HUES6 (cell line): ENCODE measurements at regions not wholly inside any gene's neighbourhood (a gene's known extent, or its start where the extent isn't known, plus 50 kb on each side); places are given as distances from the start of the nearest gene placed in this dataset.

ENCODE experiments used
- H3K27ac ChIP-seq: 2 replicates; pipeline ENCODE4 v1.7.0; 2013; ENCODE audit warnings: low read depth, mild to moderate bottlenecking, low read length, inconsistent platforms
- H3K27me3 ChIP-seq: 2 replicates; pipeline ENCODE4 v1.6.1; 2013; ENCODE audit warnings: low read length; ENCODE audit not compliant: control insufficient read depth, insufficient read depth
- H3K36me3 ChIP-seq: 2 replicates; pipeline ENCODE4 v1.6.1; 2013; ENCODE audit warnings: low read length; ENCODE audit not compliant: control insufficient read depth, insufficient read depth
- H3K4me1 ChIP-seq: 2 replicates; pipeline ENCODE4 v1.6.1; 2013; ENCODE audit warnings: low read length; ENCODE audit not compliant: control insufficient read depth, insufficient read depth
- H3K4me3 ChIP-seq: 2 replicates; pipeline ENCODE4 v1.5.1; 2013; ENCODE audit warnings: low read depth, low read length
- H3K9ac ChIP-seq: one replicate; pipeline ENCODE4 v1.6.1; 2013; ENCODE audit warnings: mild to moderate bottlenecking, low read length
- H3K9me3 ChIP-seq: 2 replicates; pipeline ENCODE4 v1.6.1; 2013; ENCODE audit warnings: low read depth, low read length; ENCODE audit not compliant: control insufficient read depth, insufficient read depth

DNA sequence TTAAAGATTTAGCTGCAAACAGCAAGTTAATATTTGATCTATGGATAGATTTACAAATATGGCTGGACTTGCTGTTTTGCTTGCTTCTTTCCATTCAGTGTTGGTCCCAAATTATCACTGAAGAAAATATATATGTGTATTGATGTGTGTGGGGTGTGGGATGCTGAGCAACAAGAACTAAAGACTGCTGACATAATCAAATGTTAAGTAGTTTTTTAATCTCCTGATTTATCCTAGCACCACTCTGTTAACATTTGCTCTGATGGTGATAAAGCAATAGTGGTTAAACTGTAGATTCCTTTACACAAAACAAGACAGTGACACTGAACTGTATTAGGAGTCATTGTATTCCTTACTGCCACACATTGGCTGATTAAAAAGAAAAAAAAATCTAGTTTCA is 1023.5 kb upstream of the B3GALT2 start:
- H3K36me3 ChIP-seq: no peaks in the 10 kb centered on the region
- no peak overlapping the region for H3K4me3 ChIP-seq
- H3K9ac ChIP-seq: no peak overlapping the region
- no peaks in the 10 kb centered on the region for H3K4me1 ChIP-seq
- H3K27me3 ChIP-seq: no peaks in the 10 kb centered on the region
- no peaks in the 10 kb centered on the region for H3K9me3 ChIP-seq
- H3K27ac ChIP-seq: no peak overlapping the region

DNA sequence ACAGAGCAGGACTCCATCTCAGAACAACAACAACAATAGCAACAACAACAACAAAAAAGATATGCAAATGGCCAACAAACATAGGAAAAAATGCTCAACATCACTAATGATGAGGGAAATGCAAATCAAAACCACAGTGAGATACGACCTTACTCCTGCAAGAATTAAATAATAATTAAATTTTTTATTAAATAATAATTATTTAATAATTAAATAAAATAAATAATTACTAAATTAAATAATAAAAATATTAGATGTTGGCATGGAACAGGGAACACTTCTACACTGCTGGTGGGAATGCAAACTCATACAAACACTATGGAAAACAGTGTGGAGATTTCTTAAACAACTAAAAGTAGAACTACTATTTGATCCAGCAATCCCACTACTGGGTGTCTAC is 1022.3 kb upstream of the B3GALT2 start:
- no peak overlapping the region for H3K4me3 ChIP-seq
- H3K9ac ChIP-seq: no peak overlapping the region
- H3K27me3 ChIP-seq: no peaks in the 10 kb centered on the region
- H3K36me3 ChIP-seq: no peaks in the 10 kb centered on the region
- no peaks in the 10 kb centered on the region for H3K9me3 ChIP-seq
- H3K4me1 ChIP-seq: no peaks in the 10 kb centered on the region
- H3K27ac ChIP-seq: no peak overlapping the region

DNA sequence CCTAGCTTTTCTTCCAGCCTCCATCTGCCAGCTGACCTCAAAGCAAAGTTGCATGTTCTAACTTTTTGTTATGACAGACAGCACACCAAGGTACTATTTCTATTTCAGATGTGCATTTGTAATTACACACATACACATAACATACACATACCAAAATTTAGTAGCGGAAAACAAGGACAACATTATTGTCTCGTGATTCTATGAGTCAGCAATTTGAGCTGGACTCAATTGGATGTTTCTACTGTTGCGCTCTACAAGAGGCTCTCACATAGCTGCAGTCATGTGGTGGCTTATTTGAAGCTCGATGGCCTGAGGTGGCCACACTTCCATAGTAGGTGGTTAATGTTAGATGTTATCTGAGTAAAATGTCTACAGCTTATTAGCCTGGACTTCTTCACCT is 1010.1 kb upstream of the B3GALT2 start:
- H3K27ac ChIP-seq: no peak overlapping the region
- no peaks in the 10 kb centered on the region for H3K9me3 ChIP-seq
- H3K4me3 ChIP-seq: no peak overlapping the region
- no peaks in the 10 kb centered on the region for H3K36me3 ChIP-seq
- H3K4me1 ChIP-seq: no peaks in the 10 kb centered on the region
- H3K9ac ChIP-seq: no peak overlapping the region
- H3K27me3 ChIP-seq: no peaks in the 10 kb centered on the region

DNA sequence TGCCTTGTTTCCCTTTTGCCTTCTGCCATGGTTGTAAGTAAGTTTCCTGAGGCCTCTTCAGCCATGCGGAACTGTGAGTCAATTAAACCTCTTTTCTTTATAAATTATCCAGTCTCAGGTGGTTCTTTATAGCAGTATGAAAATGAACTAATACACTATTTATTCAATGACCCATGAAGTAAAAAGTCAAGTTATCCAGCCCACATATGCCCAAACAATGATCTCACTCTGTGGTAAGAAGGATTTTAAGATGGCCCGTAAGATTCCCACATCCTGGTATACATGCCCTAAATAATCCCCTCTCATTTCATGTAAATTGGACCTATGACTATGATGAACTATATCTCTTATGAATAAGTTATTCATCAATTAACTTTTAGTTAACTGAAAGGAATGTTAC is 1008.3 kb upstream of the B3GALT2 start:
- Histone ChIP-seq H3K9ac (no peak overlapping the region), H3K9me3 (no peaks in the 10 kb centered on the region), H3K4me3 (no peak overlapping the region), H3K4me1 (no peaks in the 10 kb centered on the region), H3K36me3 (no peaks in the 10 kb centered on the region), H3K27ac (no peak overlapping the region), H3K27me3 (no peaks in the 10 kb centered on the region)

DNA sequence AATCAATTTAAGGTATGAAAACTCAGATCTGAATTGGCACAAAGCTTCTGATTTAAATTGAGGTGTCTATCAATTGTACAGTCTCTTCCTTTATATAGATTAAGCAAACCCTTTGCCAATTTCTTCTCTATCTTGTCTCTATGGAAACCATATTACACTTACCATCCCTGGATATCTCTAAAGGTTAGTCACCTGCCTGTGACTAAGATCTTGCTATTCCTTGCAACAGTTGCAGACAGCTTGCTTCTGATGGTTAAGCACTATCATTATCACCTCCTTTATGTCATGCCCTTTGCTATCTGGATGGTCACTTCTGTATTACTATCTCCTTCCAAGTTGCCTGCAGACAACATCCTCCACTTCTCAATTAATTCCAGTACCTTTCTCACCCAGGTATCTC is 998.6 kb upstream of the B3GALT2 start:
- Histone ChIP-seq H3K4me1 (no peaks in the 10 kb centered on the region), H3K4me3 (no peak overlapping the region), H3K27ac (no peak overlapping the region), H3K9me3 (no peaks in the 10 kb centered on the region), H3K36me3 (no peaks in the 10 kb centered on the region), H3K9ac (no peak overlapping the region), H3K27me3 (no peaks in the 10 kb centered on the region)

DNA sequence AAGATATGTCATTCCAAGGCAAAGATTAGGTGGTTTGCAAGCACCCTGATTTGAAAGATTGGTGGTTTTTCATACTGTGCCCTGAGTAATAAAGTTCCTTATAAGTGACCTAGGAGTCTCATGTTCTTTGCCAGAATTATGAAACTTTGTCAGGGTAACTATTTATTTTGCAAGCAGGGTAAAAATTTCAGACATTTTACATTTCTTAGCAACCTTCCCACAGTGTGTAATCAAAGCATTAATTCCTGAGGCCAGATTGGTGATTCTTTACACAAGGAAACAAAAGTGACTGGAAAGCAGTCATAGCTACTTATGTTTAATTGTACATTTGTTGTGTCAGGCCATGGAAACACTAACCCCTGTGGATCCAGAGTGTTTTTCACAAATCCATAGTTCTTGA is 998.0 kb upstream of the B3GALT2 start:
- Histone ChIP-seq H3K9me3 (no peaks in the 10 kb centered on the region), H3K36me3 (no peaks in the 10 kb centered on the region), H3K27me3 (no peaks in the 10 kb centered on the region), H3K9ac (no peak overlapping the region), H3K4me1 (no peaks in the 10 kb centered on the region), H3K27ac (no peak overlapping the region), H3K4me3 (no peak overlapping the region)

DNA sequence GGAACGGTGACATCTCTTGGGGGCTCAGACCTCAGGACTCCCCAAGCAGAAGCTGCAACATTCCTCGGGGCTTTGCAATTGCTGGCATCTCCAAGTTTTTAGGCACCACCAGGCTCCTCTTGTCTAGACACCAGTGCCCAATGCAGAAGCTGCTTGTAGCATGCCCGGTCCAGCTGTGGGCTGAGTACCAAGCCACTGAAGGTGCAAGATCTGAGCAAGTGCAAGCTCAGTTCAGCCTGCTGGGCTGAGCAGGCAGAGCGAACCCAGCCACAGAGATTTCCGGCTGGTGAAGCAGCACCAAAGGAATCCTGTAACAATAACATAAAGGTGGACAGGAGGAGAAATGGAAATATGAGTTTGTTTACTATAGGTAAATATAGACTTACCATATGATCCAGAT is 995.4 kb upstream of the B3GALT2 start:
- Histone ChIP-seq H3K4me3 (no peak overlapping the region), H3K27ac (no peak overlapping the region), H3K9ac (no peak overlapping the region), H3K36me3 (no peaks in the 10 kb centered on the region), H3K27me3 (no peaks in the 10 kb centered on the region), H3K9me3 (no peaks in the 10 kb centered on the region), H3K4me1 (no peaks in the 10 kb centered on the region)

DNA sequence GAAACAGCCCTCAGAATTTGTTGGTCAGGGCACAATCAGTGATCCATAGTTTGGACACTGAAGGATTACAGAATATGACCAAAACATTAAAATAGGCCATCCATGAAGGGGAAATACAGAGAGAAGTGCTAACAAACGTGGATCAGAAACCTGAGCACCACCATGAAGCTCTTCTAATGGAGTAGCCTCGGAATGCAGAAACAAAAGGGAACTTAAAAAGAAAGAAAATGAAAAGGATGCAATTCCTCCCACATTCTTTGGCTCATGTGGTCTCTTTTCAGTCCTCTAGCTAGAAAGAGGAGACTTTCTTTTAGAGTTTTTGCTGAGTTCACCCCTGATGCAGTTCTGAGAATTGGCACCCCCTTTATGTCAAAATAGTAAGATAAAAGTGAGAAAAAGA is 989.8 kb upstream of the B3GALT2 start:
- Histone ChIP-seq H3K4me3 (no peak overlapping the region), H3K27me3 (no peaks in the 10 kb centered on the region), H3K36me3 (no peaks in the 10 kb centered on the region), H3K27ac (peak overlapping the region; percentile 14; the same call in 1 of the 2 replicates), H3K9me3 (no peaks in the 10 kb centered on the region), H3K4me1 (peaks cover 25% of the 10 kb centered on the region; the same call in 1 of the 2 replicates), H3K9ac (no peak overlapping the region)

DNA sequence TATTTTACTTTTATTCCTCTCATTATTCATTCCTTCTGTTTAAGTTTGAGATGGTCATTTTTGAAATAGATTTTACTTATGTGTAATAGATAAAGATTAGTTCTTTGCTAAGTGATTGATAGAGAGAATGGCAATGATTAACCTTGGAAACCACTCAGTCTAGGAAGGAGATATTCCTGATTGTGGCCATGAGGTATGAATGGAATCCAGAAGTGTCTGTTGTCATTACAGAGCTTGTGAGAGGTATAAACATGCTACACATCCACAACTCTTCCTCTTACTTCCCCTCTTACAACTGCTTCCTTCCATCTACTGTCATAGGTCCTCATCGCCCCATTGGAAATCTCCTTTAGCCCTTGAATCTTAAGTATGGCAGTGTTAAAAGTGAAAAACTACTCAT is 988.8 kb upstream of the B3GALT2 start:
- H3K27me3 ChIP-seq: no peaks in the 10 kb centered on the region

DNA sequence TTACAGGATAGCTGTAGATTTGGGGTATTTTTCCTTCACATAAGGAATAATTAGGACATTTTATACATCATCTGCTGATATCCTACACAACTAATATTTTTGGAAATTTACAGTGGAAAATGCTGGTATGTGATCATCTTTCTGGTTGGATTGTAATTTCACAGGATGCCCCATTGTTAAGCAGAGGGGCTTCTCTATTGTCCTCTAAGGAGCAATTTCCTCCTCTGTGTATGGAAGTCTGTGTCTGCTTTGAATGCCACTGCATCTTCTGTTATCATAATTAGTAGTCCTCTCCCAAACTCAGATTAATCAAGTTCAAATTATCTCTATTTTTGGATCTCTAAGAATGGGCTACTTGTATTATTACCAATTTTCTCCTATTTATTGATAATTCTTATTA is 988.1 kb upstream of the B3GALT2 start:
- Histone ChIP-seq H3K9me3 (no peaks in the 10 kb centered on the region), H3K27me3 (no peaks in the 10 kb centered on the region), H3K4me1 (peaks cover 25% of the 10 kb centered on the region; the same call in 1 of the 2 replicates), H3K36me3 (no peaks in the 10 kb centered on the region), H3K4me3 (no peak overlapping the region), H3K27ac (peak overlapping the region; percentile 48; the same call in 1 of the 2 replicates), H3K9ac (no peak overlapping the region)

More for the DNA sequence above, 988.8 kb upstream of the B3GALT2 start:
- peaks cover 25% of the 10 kb centered on the region; the same call in 1 of the 2 replicates for H3K4me1 ChIP-seq
- peak overlapping the region; percentile 48; the same call in 1 of the 2 replicates for H3K27ac ChIP-seq
- H3K9ac ChIP-seq: no peak overlapping the region
- H3K36me3 ChIP-seq: no peaks in the 10 kb centered on the region
- no peaks in the 10 kb centered on the region for H3K9me3 ChIP-seq
- H3K4me3 ChIP-seq: no peak overlapping the region

DNA sequence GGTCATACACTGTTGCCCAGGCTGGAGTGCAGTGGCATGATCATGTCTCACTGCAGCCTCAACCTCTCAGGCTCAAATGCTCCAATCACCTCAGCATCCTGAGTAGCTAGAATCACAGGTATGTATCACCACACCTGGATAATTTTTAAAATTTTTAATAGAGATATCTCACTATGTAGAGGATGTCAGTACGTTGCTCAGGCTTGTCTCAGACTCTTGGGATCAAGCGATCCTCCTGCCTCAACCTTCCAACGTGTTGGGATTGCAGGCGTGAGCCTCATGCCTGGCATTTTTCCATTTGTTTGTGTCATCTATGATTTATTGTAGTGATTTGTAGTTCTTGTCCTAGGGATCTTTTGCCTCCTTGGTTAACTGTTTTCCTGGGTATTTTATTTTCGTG is 985.2 kb upstream of the B3GALT2 start:
- Histone ChIP-seq H3K9ac (no peak overlapping the region), H3K4me3 (no peak overlapping the region), H3K9me3 (no peaks in the 10 kb centered on the region), H3K36me3 (no peaks in the 10 kb centered on the region), H3K27me3 (no peaks in the 10 kb centered on the region), H3K27ac (no peak overlapping the region), H3K4me1 (peaks cover 25% of the 10 kb centered on the region; the same call in 1 of the 2 replicates)
